GM12878 (cell line): ENCODE measurements at regions not wholly inside any gene's neighbourhood (a gene's known extent, or its start where the extent isn't known, plus 50 kb on each side); places are given as distances from the start of the nearest gene placed in this dataset.

ENCODE experiments used
- BMI1 ChIP-seq: fragments of 450-650 bp; IDR thresholded peaks from 2 replicates; pipeline ENCODE4 v1.6.1; 2016; ENCODE audit warnings: mild to moderate bottlenecking, moderate library complexity, borderline replicate concordance
- CTCF ChIP-seq, 3 experiments: IDR thresholded peaks in 2 of 3; conservative IDR thresholded peaks in 1 of 3; 2 replicates each; pipeline ENCODE4 v1.5.1; 2011; ENCODE audit warnings: low read depth in 3 of 3, low read length in 3 of 3, mild to moderate bottlenecking in 3 of 3, control low read depth in 2 of 3, moderate library complexity in 2 of 3, inconsistent platforms in 1 of 3, mixed read lengths in 1 of 3; ENCODE audit not compliant: control insufficient read depth in 2 of 3, insufficient read depth in 1 of 3; ENCODE audit errors: extremely low read depth in 1 of 3
- MAX ChIP-seq: IDR thresholded peaks from 2 replicates; pipeline ENCODE4 v1.6.1; 2012; ENCODE audit warnings: low read depth, low read length, improper control_type of control experiment
- PBX3 ChIP-seq: IDR thresholded peaks from 2 replicates; pipeline ENCODE4 v1.6.1; 2011; ENCODE audit warnings: mild to moderate bottlenecking, low read depth, low read length, moderate library complexity; ENCODE audit not compliant: insufficient replicate concordance
- POLR2A ChIP-seq: IDR thresholded peaks from 2 replicates; pipeline ENCODE4 v1.6.1; 2011; ENCODE audit warnings: low read depth, mild to moderate bottlenecking, low read length
- SIN3A ChIP-seq: IDR thresholded peaks from 2 replicates; pipeline ENCODE4 v1.6.1; 2012; ENCODE audit warnings: low read depth, low read length, improper control_type of control experiment

DNA sequence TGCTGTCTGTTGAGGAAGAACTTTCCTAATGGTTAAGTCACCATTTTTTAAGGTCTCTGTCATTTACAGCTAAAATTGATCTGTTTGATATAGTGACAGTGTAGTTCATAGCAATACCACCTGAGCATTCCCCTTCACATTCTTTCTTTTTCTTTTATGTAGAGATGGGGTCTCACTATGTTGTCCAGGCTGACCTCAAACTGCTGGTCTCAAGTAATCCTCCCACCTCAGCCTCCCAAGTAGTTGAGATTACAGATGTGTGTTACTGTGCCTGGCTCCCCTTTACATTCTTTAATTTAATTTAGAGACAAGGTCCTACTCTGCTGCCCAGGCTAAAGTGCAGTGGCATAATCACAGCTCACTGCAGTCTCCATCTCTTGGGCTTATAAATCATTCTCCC is 72.7 kb upstream of the ACVR1 start:
- TF ChIP-seq CTCF (IDR thresholded peaks at IDR 0.05 in 2 of 3, conservative IDR thresholded peaks at IDR 0.05 in 1 of 3; ENCODE audit: control insufficient read depth in 2 of 3, extremely low read depth in 1 of 3, insufficient read depth in 1 of 3, low read depth in 3 of 3, low read length in 3 of 3): no peak
- no peak for TF ChIP-seq MAX
- TF ChIP-seq SIN3A: no peak
- no peak for TF ChIP-seq POLR2A
- no peak for TF ChIP-seq BMI1
- TF ChIP-seq PBX3: no peak
